ENCODE measurements at regions not wholly inside any gene's neighbourhood (a gene's known extent, or its start where the extent isn't known, plus 50 kb on each side); places are given as distances from the start of the nearest gene placed in this dataset.

DNA sequence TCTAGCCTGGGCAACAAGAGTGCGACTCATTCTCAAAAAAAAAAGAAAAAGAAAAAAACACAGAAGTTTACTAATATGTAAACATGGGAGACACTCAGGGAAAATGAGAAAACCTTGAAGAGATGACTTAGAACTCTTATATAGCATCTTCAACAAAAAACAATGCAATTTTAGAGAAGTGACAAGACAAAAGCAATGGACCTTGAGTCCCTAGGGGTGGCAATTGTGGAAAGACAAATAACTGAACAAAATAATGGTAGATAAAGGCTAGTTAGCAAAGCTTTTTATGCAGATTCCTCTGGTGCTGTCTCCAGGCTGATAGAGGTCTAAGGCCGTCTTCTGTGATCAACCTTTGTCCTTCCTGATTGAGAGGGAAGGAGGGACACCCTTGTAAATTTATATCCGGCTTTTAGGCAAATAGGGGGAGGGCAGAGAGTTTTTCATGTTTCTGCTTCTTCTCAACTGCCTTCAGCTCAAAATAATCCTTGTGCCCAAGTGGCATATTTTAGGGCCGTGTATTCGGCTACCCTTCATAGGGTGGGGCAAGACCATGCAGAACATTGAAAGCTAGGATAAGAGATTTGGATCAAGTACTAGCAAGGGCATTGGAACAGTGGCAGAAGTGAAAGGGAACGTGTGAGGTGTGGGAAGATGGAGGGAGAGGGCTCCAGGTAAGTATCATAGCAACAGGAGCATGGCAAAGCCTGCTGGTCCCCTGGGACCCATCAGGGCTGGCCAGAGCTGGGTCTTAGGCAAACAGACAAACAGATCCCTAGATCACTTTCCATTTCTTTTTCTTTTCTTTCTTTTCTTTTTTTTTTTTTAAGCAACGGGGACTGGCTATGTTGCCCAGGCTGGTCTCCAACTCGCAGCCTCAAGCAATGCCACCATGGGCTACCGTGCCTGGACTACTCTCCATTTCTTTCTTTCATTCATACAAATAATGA, 95.0 kb upstream of the CALM2 start:
- intact Hi-C loops (cut with micrococcal nuclease), result no loop called here
- BruUV-seq (replicated peaks), result no TSS peak
- peak overlapping the region; percentile 88 for H3K4ac ChIP-seq (ENCODE audit: low read depth, low read length)

More for the DNA sequence above, 95.0 kb upstream of the CALM2 start:
- peak overlapping the region; percentile 89 for H2AFZ ChIP-seq (replicated peaks; ENCODE audit: low read length, poor library complexity)
- TF ChIP-seq CEBPB (IDR thresholded peaks at IDR 0.05; ENCODE audit: low read depth, low read length) (no peak), RFX5 (IDR thresholded peaks at IDR 0.05; ENCODE audit: low read depth, low read length) (no peak), MAFK (IDR thresholded peaks at IDR 0.05; ENCODE audit: low read depth, low read length) (no peak), FOS (IDR thresholded peaks at IDR 0.05; ENCODE audit: low read depth, low read length) (no peak), MXI1 (IDR thresholded peaks at IDR 0.05; ENCODE audit: borderline replicate concordance, low read depth, low read length) (no peak), BHLHE40 (IDR thresholded peaks at IDR 0.05; ENCODE audit: low read depth, low read length) (no peak), NFE2L2 (IDR thresholded peaks at IDR 0.05; ENCODE audit: low read depth, low read length) (no peak), SMC3 (IDR thresholded peaks at IDR 0.05; ENCODE audit: low read depth, low read length) (no peak)
- TF ChIP-seq, protein P1, sequence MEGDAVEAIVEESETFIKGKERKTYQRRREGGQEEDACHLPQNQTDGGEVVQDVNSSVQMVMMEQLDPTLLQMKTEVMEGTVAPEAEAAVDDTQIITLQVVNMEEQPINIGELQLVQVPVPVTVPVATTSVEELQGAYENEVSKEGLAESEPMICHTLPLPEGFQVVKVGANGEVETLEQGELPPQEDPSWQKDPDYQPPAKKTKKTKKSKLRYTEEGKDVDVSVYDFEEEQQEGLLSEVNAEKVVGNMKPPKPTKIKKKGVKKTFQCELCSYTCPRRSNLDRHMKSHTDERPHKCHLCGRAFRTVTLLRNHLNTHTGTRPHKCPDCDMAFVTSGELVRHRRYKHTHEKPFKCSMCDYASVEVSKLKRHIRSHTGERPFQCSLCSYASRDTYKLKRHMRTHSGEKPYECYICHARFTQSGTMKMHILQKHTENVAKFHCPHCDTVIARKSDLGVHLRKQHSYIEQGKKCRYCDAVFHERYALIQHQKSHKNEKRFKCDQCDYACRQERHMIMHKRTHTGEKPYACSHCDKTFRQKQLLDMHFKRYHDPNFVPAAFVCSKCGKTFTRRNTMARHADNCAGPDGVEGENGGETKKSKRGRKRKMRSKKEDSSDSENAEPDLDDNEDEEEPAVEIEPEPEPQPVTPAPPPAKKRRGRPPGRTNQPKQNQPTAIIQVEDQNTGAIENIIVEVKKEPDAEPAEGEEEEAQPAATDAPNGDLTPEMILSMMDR (conservative IDR thresholded peaks at IDR 0.05; ENCODE audit: low read depth, low read length), result no peak
- ATAC-seq (ENCODE audit: low read depth), result no peak
- H2BK120ac ChIP-seq (ENCODE audit: low read depth, low read length), result peak overlapping the region; percentile 85
- H3K56ac ChIP-seq (ENCODE audit: extremely low read depth, insufficient read depth, low read length), result no peak overlapping the region
- peak overlapping the region; percentile 42; the same call in 1 of the 2 replicates for H3K18ac ChIP-seq (ENCODE audit: low read depth, low read length)
- H2BK15ac ChIP-seq (ENCODE audit: low read depth, low read length), result peak overlapping the region; percentile 97
- H4K5ac ChIP-seq (ENCODE audit: low read depth, low read length), result peak overlapping the region; percentile 22
- no peaks in the 10 kb centered on the region for H4K20me1 ChIP-seq (ENCODE audit: insufficient read depth, low read length)
- in situ Hi-C loops (cut with MboI; ENCODE audit: low sequenced_read_pairs) (no loop called here), dilution Hi-C loops (cut with HindIII; ENCODE audit: low sequenced_read_pairs, unreplicated experiment) (no loop called here)
- POLR2A ChIA-PET (ENCODE audit: unreplicated experiment), result interaction anchor here (0.5 kb wide), 1 partner anchor 99 kb away, joined by 3 read pairs; no protein-coding TSS in a partner anchor
- H3K4me3 ChIP-seq (ENCODE audit: insufficient read depth, low read depth, low read length), result no peak overlapping the region
- H3K36me3 ChIP-seq (ENCODE audit: control insufficient read depth, insufficient read depth, low read length), result no peaks in the 10 kb centered on the region
- no peak overlapping the region for H3K4me2 ChIP-seq (ENCODE audit: low read depth, low read length)
- H3K9me1 ChIP-seq (ENCODE audit: insufficient read depth, low read length), result peaks cover 20% of the 10 kb centered on the region
- no peak for DNase-seq
- H2BK5ac ChIP-seq (ENCODE audit: low read depth, low read length, poor library complexity, severe bottlenecking), result peak overlapping the region; percentile 57
- no peaks in the 10 kb centered on the region for H3K9me3 ChIP-seq (ENCODE audit: control insufficient read depth, insufficient read depth, low read length)
- CTCF ChIA-PET, result interaction anchor here (0.6 kb wide), 2 partner anchors 108 to 234 kb away, joined by 3 to 4 read pairs; no protein-coding TSS in a partner anchor
- peak overlapping the region; percentile 75; the same call in 1 of the 2 replicates for H4K91ac ChIP-seq (ENCODE audit: insufficient read depth, low read depth, low read length)
- no peak overlapping the region for H3K9ac ChIP-seq (ENCODE audit: low read depth, low read length)
- H2AK5ac ChIP-seq (ENCODE audit: low read depth, low read length), result peak overlapping the region; percentile 96
- peaks cover 17 to 54% of the 10 kb centered on the region in 2 experiments for H3K79me1 ChIP-seq (ENCODE audit: low read depth in 1 of 2, low read length in 2 of 2)
- 0 out of 2 replicates have a peak overlapping the region, but pooled peaks have one; percentile 46 for H3K23ac ChIP-seq (ENCODE audit: low read depth, low read length)
- peak overlapping the region; percentile 63 for H2AK9ac ChIP-seq (replicated peaks; ENCODE audit: low read depth, low read length, poor library complexity)
- no peak overlapping the region for H3K27ac ChIP-seq (ENCODE audit: insufficient read depth, low read length)
- peak overlapping the region; percentile 73; the same call in 1 of the 2 replicates for H2BK20ac ChIP-seq (ENCODE audit: low read depth, low read length)
- no peak overlapping the region for H3K14ac ChIP-seq (replicated peaks; ENCODE audit: low read depth, low read length)
- peak overlapping the region; percentile 24 to 56; a peak in 1 of 4 replicates for H4K8ac ChIP-seq (ENCODE audit: low read depth in 2 of 2, low read length in 2 of 2)
- WGBS, 2 experiments (ENCODE audit: extremely low coverage in 2 of 2, insufficient read length in 1 of 2), result 80% methylated on average over 1 of the region's 9 CpGs; no CpG with 5 or more reads in 1 of the 2 experiments
- H3K27me3 ChIP-seq (ENCODE audit: control insufficient read depth, insufficient read depth, low read length), result no peaks in the 10 kb centered on the region
- H3K4me1 ChIP-seq (ENCODE audit: control insufficient read depth, insufficient read depth, low read length), result peaks cover 17% of the 10 kb centered on the region

Measured in IMR-90 (cell line).